PC-3 (cell line): ENCODE measurements at regions not wholly inside any gene's neighbourhood (a gene's known extent, or its start where the extent isn't known, plus 50 kb on each side); places are given as distances from the start of the nearest gene placed in this dataset.

ENCODE experiments used
- ATAC-seq: fragments of 200-7000 bp; cut with Tn5 transposase; 2 replicates; pipeline ENCODE4 v1.9.1; 2020; ENCODE audit warnings: mild to moderate bottlenecking, moderate library complexity
- BruUV-seq: library from RNA; stranded (reverse); fragments of 400-500 nt; replicated peaks from 2 replicates; lab custom pipeline; 2021; lab: Mats Ljungman, UMichigan
- CTCF ChIA-PET: fragments of 300-600 bp; sonication (Branson Sonifier 250); formaldehyde crosslinking; loops from one replicate; lab custom pipeline; 2022; ENCODE audit warnings: antibody characterized with exemption; lab: Charles Lee
- POLR2A ChIA-PET: fragments of 300-600 bp; sonication (Branson Sonifier 250); formaldehyde crosslinking; loops from one replicate; lab custom pipeline; 2022; ENCODE audit warnings: antibody characterized with exemption; ENCODE audit not compliant: unreplicated experiment; lab: Charles Lee
- DNase-seq: peaks from one replicate; pipeline ENCODE4 v3.0.0-alpha.2; 2015
- H2AFZ ChIP-seq: fragments of 300-600 bp; sonication (generic); 2 replicates; pipeline ENCODE4 v1.6.0; 2016; ENCODE audit warnings: antibody characterized with exemption, low read length
- H3F3A ChIP-seq: fragments of 300-600 bp; sonication (generic); one replicate; pipeline ENCODE4 v1.6.0; 2017; ENCODE audit warnings: antibody characterized with exemption, low read length, control low read depth, mild to moderate bottlenecking; ENCODE audit not compliant: unreplicated experiment
- H3K27ac ChIP-seq: fragments of 300-600 bp; sonication (generic); 2 replicates; pipeline ENCODE4 v1.5.1; 2016; ENCODE audit warnings: mild to moderate bottlenecking, low read length
- H3K27me3 ChIP-seq: fragments of 300-600 bp; sonication (generic); 2 replicates; pipeline ENCODE4 v1.6.1; 2016; ENCODE audit warnings: low read length, mixed read lengths
- H3K36me3 ChIP-seq: fragments of 300-600 bp; sonication (generic); 2 replicates; pipeline ENCODE4 v1.6.1; 2016; ENCODE audit warnings: low read depth, mixed run types, low read length, mixed read lengths
- H3K4me1 ChIP-seq: fragments of 300-600 bp; sonication (generic); 2 replicates; pipeline ENCODE4 v1.5.1; 2016; ENCODE audit warnings: low read length; ENCODE audit not compliant: insufficient read depth
- H3K4me2 ChIP-seq: fragments of 300-600 bp; sonication (generic); 2 replicates; pipeline ENCODE4 v1.6.0; 2016; ENCODE audit warnings: low read length
- H3K4me3 ChIP-seq: fragments of 300-600 bp; sonication (generic); 2 replicates; pipeline ENCODE4 v1.5.1; 2016; ENCODE audit warnings: mild to moderate bottlenecking, low read length, mixed read lengths
- H3K79me2 ChIP-seq: fragments of 300-600 bp; sonication (generic); 2 replicates; pipeline ENCODE4 v1.6.1; 2017; ENCODE audit warnings: low read length, mixed read lengths
- H3K9ac ChIP-seq: fragments of 300-600 bp; sonication (generic); 2 replicates; pipeline ENCODE4 v1.6.0; 2016; ENCODE audit warnings: mild to moderate bottlenecking, low read length
- H3K9me2 ChIP-seq: fragments of 300-600 bp; sonication (generic); replicated peaks from 2 replicates; pipeline ENCODE4 v1.6.1; 2016; ENCODE audit warnings: mixed run types, low read length, mixed read lengths
- H3K9me3 ChIP-seq: fragments of 300-600 bp; sonication (generic); 2 replicates; pipeline ENCODE4 v1.6.1; 2016; ENCODE audit warnings: low read length, mixed read lengths
- H4K20me1 ChIP-seq: fragments of 300-600 bp; sonication (generic); 2 replicates; pipeline ENCODE4 v1.6.1; 2016; ENCODE audit warnings: low read length, mixed read lengths
- EZH2 ChIP-seq: fragments of 300-600 bp; sonication (generic); IDR thresholded peaks from one replicate; pipeline ENCODE4 v1.6.1; 2017; ENCODE audit warnings: antibody characterized with exemption, mild to moderate bottlenecking, low read length; ENCODE audit not compliant: unreplicated experiment
- EZH2phosphoT487 ChIP-seq: fragments of 300-600 bp; sonication (generic); IDR thresholded peaks from 2 replicates; pipeline ENCODE4 v1.6.1; 2018; ENCODE audit warnings: mild to moderate bottlenecking, antibody characterized with exemption, low read length, borderline replicate concordance
- intact Hi-C: fragments of 100-400 bp; cut with micrococcal nuclease; formaldehyde crosslinking; loops from 2 replicates; pipeline ENCODE4 v1.9.0; 2023
- TF ChIP-seq, protein P1 (sequence below): fragments of 300-600 bp; sonication (generic); conservative IDR thresholded peaks from 2 replicates; pipeline ENCODE4 v1.5.1; 2017; ENCODE audit warnings: antibody characterized with exemption, low read depth, mild to moderate bottlenecking, low read length

DNA sequence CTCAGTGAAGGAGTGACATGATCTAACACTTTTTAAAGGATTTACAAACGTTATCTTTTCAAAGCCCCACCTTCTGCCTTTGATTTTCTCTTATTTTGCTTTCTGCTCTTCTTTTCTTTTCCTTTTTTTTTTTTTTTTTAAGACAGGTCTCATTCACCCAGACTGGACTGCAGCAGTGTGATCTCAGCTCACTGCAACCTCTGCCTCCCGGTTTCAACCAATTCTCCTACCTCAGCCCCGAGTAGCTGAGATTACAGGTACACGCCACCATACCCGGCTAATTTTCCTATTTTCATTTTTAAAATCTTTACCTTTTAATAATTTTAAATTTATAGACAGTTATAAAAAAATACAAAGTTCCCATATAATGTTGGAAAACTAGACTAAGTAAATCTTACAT lies 63.7 kb upstream of the RPS13 start:
- DNase-seq = no peak
- H4K20me1 ChIP-seq = no peaks in the 10 kb centered on the region
- POLR2A ChIA-PET = no interaction called here
- no peak overlapping the region for H2AFZ ChIP-seq
- H3K4me1 ChIP-seq = peaks cover 2% of the 10 kb centered on the region
- H3K36me3 ChIP-seq = peaks cover 6% of the 10 kb centered on the region; the same call in 1 of the 2 replicates
- TF ChIP-seq EZH2 (no peak), EZH2phosphoT487 (no peak)
- TF ChIP-seq, protein P1, sequence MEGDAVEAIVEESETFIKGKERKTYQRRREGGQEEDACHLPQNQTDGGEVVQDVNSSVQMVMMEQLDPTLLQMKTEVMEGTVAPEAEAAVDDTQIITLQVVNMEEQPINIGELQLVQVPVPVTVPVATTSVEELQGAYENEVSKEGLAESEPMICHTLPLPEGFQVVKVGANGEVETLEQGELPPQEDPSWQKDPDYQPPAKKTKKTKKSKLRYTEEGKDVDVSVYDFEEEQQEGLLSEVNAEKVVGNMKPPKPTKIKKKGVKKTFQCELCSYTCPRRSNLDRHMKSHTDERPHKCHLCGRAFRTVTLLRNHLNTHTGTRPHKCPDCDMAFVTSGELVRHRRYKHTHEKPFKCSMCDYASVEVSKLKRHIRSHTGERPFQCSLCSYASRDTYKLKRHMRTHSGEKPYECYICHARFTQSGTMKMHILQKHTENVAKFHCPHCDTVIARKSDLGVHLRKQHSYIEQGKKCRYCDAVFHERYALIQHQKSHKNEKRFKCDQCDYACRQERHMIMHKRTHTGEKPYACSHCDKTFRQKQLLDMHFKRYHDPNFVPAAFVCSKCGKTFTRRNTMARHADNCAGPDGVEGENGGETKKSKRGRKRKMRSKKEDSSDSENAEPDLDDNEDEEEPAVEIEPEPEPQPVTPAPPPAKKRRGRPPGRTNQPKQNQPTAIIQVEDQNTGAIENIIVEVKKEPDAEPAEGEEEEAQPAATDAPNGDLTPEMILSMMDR = no peak
- intact Hi-C loops = no loop called here
- H3K9me3 ChIP-seq = no peaks in the 10 kb centered on the region
- CTCF ChIA-PET = no interaction called here
- no peak overlapping the region for H3K4me3 ChIP-seq
- no peaks in the 10 kb centered on the region for H3K9me2 ChIP-seq
- H3F3A ChIP-seq = no peaks in the 10 kb centered on the region
- no peaks in the 10 kb centered on the region for H3K27me3 ChIP-seq
- no TSS peak for BruUV-seq
- no peak overlapping the region for H3K4me2 ChIP-seq
- no peak overlapping the region for H3K27ac ChIP-seq
- no peaks in the 10 kb centered on the region for H3K79me2 ChIP-seq
- no peak for ATAC-seq
- H3K9ac ChIP-seq = no peak overlapping the region

DNA sequence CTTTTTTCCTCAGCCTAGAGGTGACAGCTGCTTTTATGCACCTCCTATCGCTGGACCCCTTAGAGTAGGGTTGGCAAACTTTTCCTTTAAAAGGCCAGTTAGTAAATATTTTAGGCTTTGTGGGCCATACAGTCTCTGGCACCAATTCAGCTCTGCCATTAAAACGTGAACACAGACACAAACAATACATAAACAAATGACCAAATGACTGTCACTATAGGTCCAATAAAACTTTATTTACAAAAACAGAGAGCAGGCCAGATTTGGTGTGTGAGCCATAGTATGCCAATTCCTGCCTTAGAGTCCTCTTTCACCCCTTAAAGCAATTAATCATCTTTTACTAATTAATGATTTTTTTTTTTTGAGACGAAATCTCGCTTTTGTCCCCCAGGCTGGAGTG lies 61.1 kb upstream of the RPS13 start:
- no peak overlapping the region for H2AFZ ChIP-seq
- H3K27me3 ChIP-seq = no peaks in the 10 kb centered on the region
- TF ChIP-seq EZH2phosphoT487 (no peak), EZH2 (no peak)
- TF ChIP-seq, protein P1 = no peak
- no peaks in the 10 kb centered on the region for H3K79me2 ChIP-seq
- no peaks in the 10 kb centered on the region for H3F3A ChIP-seq
- H3K4me1 ChIP-seq = no peaks in the 10 kb centered on the region
- H3K36me3 ChIP-seq = peaks cover 7% of the 10 kb centered on the region; the same call in 1 of the 2 replicates
- H3K9me2 ChIP-seq = no peaks in the 10 kb centered on the region
- DNase-seq (no peak), ATAC-seq (no peak)
- no peaks in the 10 kb centered on the region for H4K20me1 ChIP-seq
- BruUV-seq = no TSS peak
- intact Hi-C loops = no loop called here
- no peak overlapping the region for H3K27ac ChIP-seq
- no peaks in the 10 kb centered on the region for H3K9me3 ChIP-seq
- H3K9ac ChIP-seq = no peak overlapping the region
- H3K4me3 ChIP-seq = no peak overlapping the region
- CTCF ChIA-PET = no interaction called here
- POLR2A ChIA-PET = no interaction called here
- no peak overlapping the region for H3K4me2 ChIP-seq

DNA sequence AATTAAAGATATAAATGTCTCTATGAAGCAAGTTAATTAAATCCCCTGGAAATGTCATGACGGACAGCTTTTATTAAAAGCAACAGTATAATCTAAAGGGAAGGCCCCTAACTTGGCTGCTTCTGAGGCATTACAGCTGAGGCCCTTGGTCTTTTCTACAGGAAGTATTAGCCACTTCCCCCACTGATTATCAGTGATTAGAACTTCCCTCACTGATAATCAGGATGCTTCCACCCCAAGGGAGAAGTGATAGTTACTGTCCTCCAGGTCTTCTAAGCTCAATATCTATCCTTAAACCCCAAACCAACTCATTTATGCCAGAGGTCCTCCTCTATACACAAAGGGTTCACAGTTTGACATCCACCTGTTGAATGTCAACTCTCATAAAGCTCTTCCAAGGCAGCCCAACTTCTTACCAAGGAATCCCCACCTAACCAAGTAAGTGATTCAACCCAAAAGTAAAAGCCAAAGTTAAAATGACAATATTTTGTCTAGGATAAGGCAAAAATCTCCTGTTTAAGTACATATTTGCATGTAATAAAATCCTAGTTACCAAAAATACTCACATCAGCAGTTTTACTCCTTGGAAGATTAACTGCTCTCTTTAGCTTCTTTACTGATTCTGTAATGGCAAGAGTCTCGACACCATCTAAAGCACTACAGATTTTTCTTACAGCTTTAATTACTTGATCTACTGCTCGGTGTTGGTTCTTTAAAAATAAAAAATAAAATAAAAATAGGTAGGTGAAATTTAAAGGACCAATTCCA lies 58.6 kb upstream of the RPS13 start:
- no peak overlapping the region for H3K4me3 ChIP-seq

More for the DNA sequence above, 58.6 kb upstream of the RPS13 start:
- H3K27ac ChIP-seq = no peak overlapping the region
- no peak overlapping the region for H3K9ac ChIP-seq
- no peaks in the 10 kb centered on the region for H3K79me2 ChIP-seq
- H3K4me1 ChIP-seq = no peaks in the 10 kb centered on the region
- BruUV-seq = no TSS peak
- H3K9me3 ChIP-seq = no peaks in the 10 kb centered on the region
- intact Hi-C loops = no loop called here
- ChIA-PET CTCF (no interaction called here), POLR2A (no interaction called here)
- no peaks in the 10 kb centered on the region for H3K9me2 ChIP-seq
- DNase-seq (no peak), ATAC-seq (no peak)
- H3K36me3 ChIP-seq = peaks cover 7% of the 10 kb centered on the region; the same call in 1 of the 2 replicates
- no peaks in the 10 kb centered on the region for H3F3A ChIP-seq
- H4K20me1 ChIP-seq = no peaks in the 10 kb centered on the region
- H3K4me2 ChIP-seq = no peak overlapping the region
- no peaks in the 10 kb centered on the region for H3K27me3 ChIP-seq
- no peak overlapping the region for H2AFZ ChIP-seq
- TF ChIP-seq, protein P1 = no peak
- TF ChIP-seq EZH2phosphoT487 (no peak), EZH2 (no peak)
